GF-D8 (cell line): ENCODE measurements at regions not wholly inside any gene's neighbourhood (a gene's known extent, or its start where the extent isn't known, plus 50 kb on each side); places are given as distances from the start of the nearest gene placed in this dataset.
"Not testable (repeated sequence)": the region's sequence is repeated elsewhere in the genome, so short reads cannot be mapped to it uniquely, and the experiment has no call there.

ENCODE experiments used
- DNase-seq: peaks from one replicate; lab custom pipeline; 2025; lab: John Stamatoyannopoulos, UW

GRCh38 chr6:20263059-20263458 is 50.8 kb upstream of the MBOAT1 start:
- DNase-seq = no peak

- no peak for DNase-seq
Observed at GRCh38 chr6:20265842-20266241, 53.6 kb upstream of the MBOAT1 start.

- no peak for DNase-seq
Observed at GRCh38 chr6:20266851-20267608, 54.8 kb upstream of the MBOAT1 start.

DNA sequence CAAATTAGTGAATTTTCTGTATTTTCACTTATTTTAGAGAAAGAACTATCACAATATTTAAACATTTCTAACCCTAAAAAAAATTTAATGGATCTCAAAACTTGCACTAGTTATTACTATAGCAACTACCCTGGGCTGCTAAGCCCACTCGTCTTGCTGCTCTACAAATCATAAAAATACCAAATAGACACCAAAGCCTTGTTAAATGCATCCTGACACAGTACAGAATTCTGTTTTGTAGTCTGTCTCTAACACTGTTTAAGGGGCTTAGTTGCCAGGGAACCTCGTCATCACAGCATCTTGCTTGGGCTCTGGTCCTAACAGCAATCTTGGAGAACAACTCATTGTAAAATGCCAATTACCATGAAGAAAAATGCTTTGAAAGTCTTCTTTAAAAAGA is 56.9 kb upstream of the MBOAT1 start:
- no peak for DNase-seq

- DNase-seq = no peak
Observed at GRCh38 chr6:20271818-20272217, 59.5 kb upstream of the MBOAT1 start.

DNA sequence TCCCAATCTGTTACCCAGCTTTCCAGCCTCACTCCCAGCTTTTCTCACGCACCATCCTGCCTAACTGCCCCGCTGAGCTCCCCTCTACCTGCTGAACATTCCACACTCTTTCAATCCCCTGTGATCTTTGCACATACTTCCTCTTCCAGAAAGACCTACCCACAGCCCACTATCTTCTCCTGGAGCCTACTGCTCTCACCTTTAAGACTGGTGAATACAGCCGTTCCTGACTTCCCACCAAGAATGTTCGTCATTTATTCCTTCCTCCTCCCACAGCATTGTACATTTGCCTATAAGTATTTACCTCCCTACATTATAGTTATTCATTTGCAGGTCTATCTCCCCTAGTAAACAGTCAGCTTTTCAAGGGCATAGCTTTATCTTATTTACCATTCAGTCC is 61.9 kb upstream of the MBOAT1 start:
- no peak for DNase-seq

DNA sequence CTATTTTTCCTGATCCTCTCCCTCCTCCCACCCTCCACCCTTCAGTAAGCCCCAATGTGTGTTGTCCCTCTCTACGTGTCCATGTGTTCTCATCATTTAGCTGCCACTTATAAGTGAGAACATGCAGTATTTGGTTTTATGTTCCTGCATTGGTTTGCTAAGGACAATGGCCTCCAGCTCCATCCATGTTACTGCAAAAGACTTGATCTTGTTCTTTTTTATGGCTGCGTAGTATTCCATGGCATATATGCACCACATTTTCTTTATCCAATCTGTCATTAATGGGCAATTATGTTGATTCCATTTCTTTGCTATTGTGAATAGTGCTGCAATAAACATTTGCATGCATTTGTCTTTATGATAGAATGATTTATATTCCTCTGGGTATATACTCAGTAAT is 63.6 kb upstream of the MBOAT1 start:
- not testable (repeated sequence) for DNase-seq

- DNase-seq = not testable (repeated sequence)
Observed at GRCh38 chr6:20277724-20278123, 65.5 kb upstream of the MBOAT1 start.

GRCh38 chr6:20279051-20279450 is 66.8 kb upstream of the MBOAT1 start:
- no peak for DNase-seq

GRCh38 chr6:20279608-20280287 is 67.5 kb upstream of the MBOAT1 start:
- no peak for DNase-seq

GRCh38 chr6:20280288-20280621 is 68.0 kb upstream of the MBOAT1 start:
- DNase-seq = no peak

- DNase-seq = no peak
Observed at GRCh38 chr6:20284672-20285071, 72.4 kb upstream of the MBOAT1 start.

- DNase-seq = no peak
Observed at GRCh38 chr6:20286968-20287565, 74.8 kb upstream of the MBOAT1 start.

DNA sequence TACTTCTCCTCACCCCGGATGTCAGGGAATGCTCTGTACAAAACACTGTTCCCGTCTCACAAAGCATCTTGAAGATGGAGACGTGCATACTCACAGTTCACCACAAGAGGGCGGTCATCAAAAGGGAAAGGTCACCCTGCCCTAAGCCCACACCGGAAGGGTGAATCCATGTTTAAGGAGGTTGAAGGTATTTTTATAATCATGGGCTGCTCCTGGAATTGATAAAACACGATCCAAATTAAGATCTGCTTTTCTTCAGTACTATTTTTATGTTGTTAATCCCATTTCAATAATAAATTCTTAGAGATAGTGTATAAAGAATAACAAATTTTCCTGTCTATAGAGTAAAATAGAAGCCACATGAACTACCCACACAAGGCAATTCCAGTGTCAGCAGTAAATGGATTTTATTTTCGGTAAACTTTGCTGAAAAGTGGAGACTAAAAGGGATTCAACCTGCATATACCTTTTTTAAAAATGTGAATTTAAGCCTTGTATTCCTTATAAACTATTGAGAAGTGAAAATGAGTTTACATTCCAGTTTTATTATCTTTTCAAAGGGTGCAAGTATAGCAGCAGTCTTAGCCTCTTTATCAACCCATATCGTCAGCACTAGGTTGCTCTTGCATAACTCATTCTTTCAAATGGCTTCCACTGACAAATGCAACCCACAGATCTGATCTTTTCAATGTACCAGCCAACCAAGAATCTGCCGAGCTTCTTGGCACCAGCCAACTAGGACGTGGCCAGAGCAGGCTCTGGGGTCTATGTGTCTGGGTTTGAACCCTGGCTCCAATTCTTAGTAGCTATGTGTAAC is 79.7 kb upstream of the MBOAT1 start:
- DNase-seq = peak; percentile 38

DNA sequence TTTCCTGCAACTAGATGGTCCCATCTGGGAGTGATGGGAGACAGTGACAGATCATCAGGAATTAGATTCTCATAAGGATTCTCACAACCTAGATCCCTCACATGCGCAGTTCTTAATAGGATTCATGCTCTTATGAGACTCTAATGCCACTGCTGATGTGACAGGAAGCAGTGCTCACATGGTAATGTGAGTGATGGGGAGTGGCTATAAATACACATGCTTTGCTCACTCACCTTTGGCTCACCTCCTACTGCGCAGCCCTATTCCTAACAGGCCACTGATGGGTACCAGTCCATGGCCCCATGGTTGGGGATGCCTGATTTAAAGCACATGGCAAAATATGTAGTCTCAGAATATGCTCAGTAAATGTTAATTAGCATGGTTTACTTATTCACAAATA is 80.6 kb upstream of the MBOAT1 start:
- no peak for DNase-seq

GRCh38 chr6:20301256-20301655 is 89.0 kb upstream of the MBOAT1 start:
- DNase-seq = no peak

DNA sequence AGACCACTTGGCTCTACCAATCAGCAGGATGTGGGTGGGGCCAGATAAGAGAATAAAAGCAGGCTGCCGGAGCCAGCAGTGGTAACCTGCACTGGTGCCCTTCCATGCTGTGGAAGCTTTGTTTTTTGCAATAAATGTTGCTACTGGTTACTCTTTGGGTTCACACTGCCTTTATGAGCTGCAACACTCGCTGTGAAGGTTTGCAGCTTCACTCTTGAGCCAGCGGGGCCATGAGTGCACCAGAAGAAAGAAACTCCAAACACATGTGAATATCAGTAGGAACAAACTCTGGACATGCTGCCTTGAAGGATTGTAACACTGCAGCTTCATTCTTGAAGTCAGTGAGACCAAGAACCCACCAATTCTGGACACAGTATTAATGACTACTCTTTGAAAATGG is 89.9 kb upstream of the MBOAT1 start:
- DNase-seq = no peak

- no peak for DNase-seq
Observed at GRCh38 chr6:20302702-20303251, 90.5 kb upstream of the MBOAT1 start.

DNA sequence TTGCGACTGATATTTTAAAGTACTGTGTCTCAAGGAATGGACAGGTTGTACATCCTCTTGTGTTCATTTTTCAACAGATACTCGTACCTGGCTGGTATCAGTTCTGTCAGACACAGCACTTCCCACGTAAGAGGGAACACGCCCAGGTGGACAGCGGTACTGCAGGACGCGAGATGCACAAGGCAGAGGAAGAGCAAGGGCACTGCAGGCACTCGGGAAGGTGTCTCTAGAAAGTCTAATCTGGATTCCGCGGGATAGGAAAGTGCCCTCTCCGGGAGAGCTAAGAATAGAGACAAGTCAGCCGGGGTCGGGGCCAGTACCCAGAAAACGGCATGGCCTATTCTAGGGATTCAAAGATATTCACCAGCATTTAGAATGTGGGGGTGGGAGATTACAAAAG is 94.2 kb upstream of the MBOAT1 start:
- no peak for DNase-seq

- DNase-seq = no peak
Observed at GRCh38 chr6:20309186-20309585, 92.5 kb upstream of the E2F3 start.

DNA sequence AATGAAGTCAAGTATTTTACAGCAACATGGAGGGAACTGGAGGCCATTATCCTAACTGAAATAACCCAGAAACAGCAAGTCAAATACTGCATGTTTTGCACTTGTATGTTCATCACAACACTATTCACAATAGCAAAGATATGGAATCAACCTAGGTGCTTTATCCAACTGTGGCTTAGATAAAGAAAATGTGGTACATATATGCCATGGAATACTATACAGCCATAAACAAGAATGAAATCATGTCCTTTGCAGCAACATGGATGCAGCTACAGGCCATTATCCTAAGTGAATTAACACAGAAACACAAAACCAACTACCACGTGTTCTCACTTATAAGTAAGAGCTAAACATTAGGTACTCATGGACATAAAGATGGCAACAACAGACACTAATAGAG is 91.5 kb upstream of the E2F3 start:
- no peak for DNase-seq

DNA sequence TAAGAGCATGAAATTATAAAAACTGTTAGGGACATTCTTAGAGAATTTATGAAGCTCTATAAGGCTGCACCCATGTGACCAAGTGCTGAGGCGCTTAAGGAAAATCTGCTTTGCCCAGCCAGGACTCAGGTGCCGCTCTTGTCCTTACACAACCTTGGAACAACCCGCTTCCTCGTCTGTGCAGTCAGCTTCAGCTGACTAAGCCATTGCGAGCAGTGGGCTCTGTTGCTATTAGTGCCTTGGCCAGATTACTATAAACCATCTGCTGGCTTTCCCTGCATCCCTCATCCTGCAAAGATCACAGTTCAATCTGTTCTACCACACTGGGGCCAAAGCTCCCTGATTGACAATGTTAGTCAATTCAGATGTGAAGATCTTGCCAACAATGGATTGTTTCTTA is 89.1 kb upstream of the E2F3 start:
- no peak for DNase-seq
